B cell (primary cell): ENCODE measurements at regions not wholly inside any gene's neighbourhood (a gene's known extent, or its start where the extent isn't known, plus 50 kb on each side); places are given as distances from the start of the nearest gene placed in this dataset.

ENCODE experiments used
- ATAC-seq: fragments of 200-7000 bp; cut with Tn5 transposase; one replicate; pipeline ENCODE4 v1.10.0; 2021; ENCODE audit warnings: low read depth, mild to moderate bottlenecking, moderate number of reproducible peaks, moderate library complexity
- CTCF ChIA-PET: fragments of 350-600 bp; sonication (Branson Sonifier 250); formaldehyde crosslinking; loops from one replicate; lab custom pipeline; 2021; ENCODE audit warnings: antibody characterized with exemption, inconsistent platforms; lab: Charles Lee
- POLR2A ChIA-PET: fragments of 350-600 bp; sonication (Branson Sonifier 250); formaldehyde crosslinking; loops from one replicate; lab custom pipeline; 2021; ENCODE audit warnings: antibody characterized with exemption; lab: Charles Lee
- DNase-seq: peaks from one replicate; pipeline ENCODE4 v3.0.0; 2013
- H2AFZ ChIP-seq: 2 replicates; pipeline ENCODE4 v1.6.1; 2012; ENCODE audit warnings: mild to moderate bottlenecking, low read depth, low read length; ENCODE audit not compliant: insufficient read depth, poor library complexity, severe bottlenecking
- H3K27ac ChIP-seq, 2 donors: 1 replicate in 1 of 2; 2 replicates in 1 of 2; pipeline ENCODE4 v1.5.1; 2012 to 2013; ENCODE audit warnings: low read length in 2 of 2, mild to moderate bottlenecking in 2 of 2, moderate library complexity in 1 of 2
- H3K27me3 ChIP-seq, 4 experiments: fragments of 200-600 bp in 1 of 4; sonication (generic) in 1 of 4; replicated peaks in 1 of 4; 1 replicate in 2 of 4; 2 replicates in 2 of 4; pipeline versions ENCODE4 v1.6.1 to v1.7.0; 2013 to 2016; ENCODE audit warnings: low read length in 3 of 4, mild to moderate bottlenecking in 2 of 4, mixed read lengths in 1 of 4, moderate library complexity in 1 of 4; ENCODE audit not compliant: insufficient read depth in 4 of 4, control insufficient read depth in 3 of 4; ENCODE audit errors: control extremely low read depth in 1 of 4
- H3K36me3 ChIP-seq, 2 experiments: replicated peaks in 1 of 2; 1 replicate in 1 of 2; 2 replicates in 1 of 2; pipeline versions ENCODE4 v1.6.1 to v1.7.1; 2013; ENCODE audit warnings: low read length in 1 of 2; ENCODE audit not compliant: insufficient read depth in 2 of 2, control insufficient read depth in 1 of 2; ENCODE audit errors: control extremely low read depth in 1 of 2, extremely low read depth in 1 of 2
- H3K4me1 ChIP-seq, 2 donors: fragments of 200-600 bp in 1 of 2; sonication (generic) in 1 of 2; 1 replicate in 1 of 2; 2 replicates in 1 of 2; pipeline versions ENCODE4 v1.5.1 to v1.6.1; 2013 to 2017; ENCODE audit warnings: low read length in 2 of 2; ENCODE audit not compliant: control insufficient read depth in 2 of 2, insufficient read depth in 2 of 2
- H3K4me2 ChIP-seq: replicated peaks from 2 replicates; pipeline ENCODE3; 2012; ENCODE audit warnings: mild to moderate bottlenecking, low read depth, low read length; ENCODE audit not compliant: poor library complexity, severe bottlenecking
- H3K4me3 ChIP-seq, 5 experiments: fragments of 200-600 bp in 1 of 5; sonication (generic) in 1 of 5; 1 replicate in 3 of 5; 2 replicates in 2 of 5; pipeline versions ENCODE4 v1.5.1 to v1.7.0; 2011 to 2016; ENCODE audit warnings: low read length in 4 of 5, mild to moderate bottlenecking in 4 of 5, low read depth in 2 of 5, control low read depth in 1 of 5, moderate library complexity in 1 of 5; ENCODE audit not compliant: insufficient read depth in 1 of 5; ENCODE audit errors: control extremely low read depth in 1 of 5, extremely low read depth in 1 of 5
- H3K79me2 ChIP-seq: fragments of 200-600 bp; sonication (generic); one replicate; pipeline ENCODE4 v1.6.0; 2016; ENCODE audit warnings: low read length; ENCODE audit not compliant: control insufficient read depth, insufficient read depth
- H3K9ac ChIP-seq: fragments of 200-600 bp; sonication (generic); 2 replicates; pipeline ENCODE4 v1.6.1; 2017; ENCODE audit warnings: mild to moderate bottlenecking, low read length, moderate library complexity
- H3K9me3 ChIP-seq, 3 donors: one replicate each; pipeline versions ENCODE4 v1.6.1 to v1.7.1; 2013; ENCODE audit warnings: low read length in 2 of 3; ENCODE audit not compliant: control insufficient read depth in 2 of 3, insufficient read depth in 1 of 3; ENCODE audit errors: control extremely low read depth in 1 of 3
- H4K20me1 ChIP-seq: 2 replicates; pipeline ENCODE4 v1.6.0; 2012; ENCODE audit warnings: mild to moderate bottlenecking, low read length; ENCODE audit not compliant: insufficient read depth, control insufficient read depth, poor library complexity, severe bottlenecking
- H3K27ac Mint-ChIP-seq: one replicate; pipeline ENCODE4 v1.8.0; 2021; ENCODE audit warnings: mixed read lengths
- H3K27me3 Mint-ChIP-seq: one replicate; pipeline ENCODE4 v1.8.0; 2021; ENCODE audit warnings: mixed read lengths
- H3K4me1 Mint-ChIP-seq: one replicate; pipeline ENCODE4 v1.8.0; 2021; ENCODE audit warnings: mixed read lengths
- H3K4me3 Mint-ChIP-seq: one replicate; pipeline ENCODE4 v1.8.0; 2021; ENCODE audit warnings: mixed read lengths
- H3K9me3 Mint-ChIP-seq: one replicate; pipeline ENCODE4 v1.8.0; 2022; ENCODE audit warnings: mixed read lengths; ENCODE audit not compliant: insufficient read depth
- CTCF ChIP-seq: fragments of 200-600 bp; IDR thresholded peaks from one replicate; pipeline ENCODE4 v1.8.0; 2022; ENCODE audit warnings: antibody characterized with exemption, mild to moderate bottlenecking
- EZH2 ChIP-seq: IDR thresholded peaks from 2 replicates; pipeline ENCODE4 v1.6.1; 2012; ENCODE audit warnings: borderline replicate concordance, low read depth, mild to moderate bottlenecking, moderate library complexity, low read length; ENCODE audit not compliant: insufficient read depth, poor library complexity, severe bottlenecking
- WGBS: methylation state at CpG from one replicate; pipeline ENCODE4 v1.1.5; 2013; ENCODE audit warnings: missing lambda C conversion rate; ENCODE audit not compliant: insufficient coverage; 5-methylcytosine and 5-hydroxymethylcytosine counted together
- intact Hi-C: fragments of 100-400 bp; cut with micrococcal nuclease; formaldehyde crosslinking; loops from one replicate; pipeline ENCODE4 v1.10.0; 2022

- intact Hi-C loops: no loop called here
- H3K9me3 Mint-ChIP-seq: no peaks in the 10 kb centered on the region
- WGBS: no CpG with 5 or more reads among the region's 3 CpGs
- H3K4me1 ChIP-seq: no peaks in the 10 kb centered on the region
- H3K4me3 Mint-ChIP-seq: no peak overlapping the region
- H3K9me3 ChIP-seq: no peaks in the 10 kb centered on the region
- H2AFZ ChIP-seq: no peak overlapping the region
- H3K27ac ChIP-seq: no peak overlapping the region
- H3K36me3 ChIP-seq: no peaks in the 10 kb centered on the region
- POLR2A ChIA-PET: no interaction called here
- no peak overlapping the region for H3K4me3 ChIP-seq
- TF ChIP-seq CTCF (no peak), EZH2 (no peak)
- H3K79me2 ChIP-seq: no peaks in the 10 kb centered on the region
- no peak for DNase-seq
- no peaks in the 10 kb centered on the region for H3K27me3 ChIP-seq
- no peak overlapping the region for H3K9ac ChIP-seq
- no peak overlapping the region for H3K27ac Mint-ChIP-seq
- H3K27me3 Mint-ChIP-seq: peaks cover 9% of the 10 kb centered on the region
- no peaks in the 10 kb centered on the region for H4K20me1 ChIP-seq
- no peaks in the 10 kb centered on the region for H3K4me1 Mint-ChIP-seq
- ATAC-seq: no peak
- CTCF ChIA-PET: no interaction called here
- no peak overlapping the region for H3K4me2 ChIP-seq
These were observed 345.8 kb downstream of the SOX9 start for GRCh38 chr17:72466606-72467005.

- H3K4me3 ChIP-seq: no peak overlapping the region
- Mint-ChIP-seq H3K4me1 (no peaks in the 10 kb centered on the region), H3K27ac (no peak overlapping the region), H3K27me3 (peaks cover 7% of the 10 kb centered on the region), H3K4me3 (no peak overlapping the region), H3K9me3 (no peaks in the 10 kb centered on the region)
- H3K36me3 ChIP-seq: no peaks in the 10 kb centered on the region
- ChIA-PET POLR2A (no interaction called here), CTCF (no interaction called here)
- intact Hi-C loops: no loop called here
- no peak for TF ChIP-seq CTCF
- TF ChIP-seq EZH2: no peak
- H4K20me1 ChIP-seq: no peaks in the 10 kb centered on the region
- H3K9me3 ChIP-seq: no peaks in the 10 kb centered on the region
- H3K27ac ChIP-seq: no peak overlapping the region
- no peak overlapping the region for H2AFZ ChIP-seq
- no peak overlapping the region for H3K9ac ChIP-seq
- DNase-seq (no peak), ATAC-seq (no peak)
- WGBS: 60% methylated on average over 14 of the region's 21 CpGs
- no peaks in the 10 kb centered on the region for H3K79me2 ChIP-seq
- no peak overlapping the region for H3K4me2 ChIP-seq
- no peaks in the 10 kb centered on the region for H3K27me3 ChIP-seq
- H3K4me1 ChIP-seq: no peaks in the 10 kb centered on the region
These were observed 347.2 kb downstream of the SOX9 start for GRCh38 chr17:72467841-72468653.
